Fibroblast of pulmonary artery (primary cell): ENCODE measurements at regions not wholly inside any gene's neighbourhood (a gene's known extent, or its start where the extent isn't known, plus 50 kb on each side); places are given as distances from the start of the nearest gene placed in this dataset.

Source experiments
- DNase-seq: peaks from one replicate; pipeline ENCODE4 v3.0.0-alpha.2; 2010; ENCODE audit warnings: low read depth
- H3K4me3 ChIP-seq: replicated peaks from 2 replicates; pipeline ENCODE4 v1.5.1; 2011; ENCODE audit warnings: low read depth, mild to moderate bottlenecking, control low read depth, low read length, moderate library complexity
- TF ChIP-seq, protein P1 (sequence below): IDR thresholded peaks from 2 replicates; pipeline ENCODE4 v1.5.1; 2011; ENCODE audit warnings: mild to moderate bottlenecking, control low read depth, low read length, inconsistent platforms; ENCODE audit errors: missing control alignments

DNA sequence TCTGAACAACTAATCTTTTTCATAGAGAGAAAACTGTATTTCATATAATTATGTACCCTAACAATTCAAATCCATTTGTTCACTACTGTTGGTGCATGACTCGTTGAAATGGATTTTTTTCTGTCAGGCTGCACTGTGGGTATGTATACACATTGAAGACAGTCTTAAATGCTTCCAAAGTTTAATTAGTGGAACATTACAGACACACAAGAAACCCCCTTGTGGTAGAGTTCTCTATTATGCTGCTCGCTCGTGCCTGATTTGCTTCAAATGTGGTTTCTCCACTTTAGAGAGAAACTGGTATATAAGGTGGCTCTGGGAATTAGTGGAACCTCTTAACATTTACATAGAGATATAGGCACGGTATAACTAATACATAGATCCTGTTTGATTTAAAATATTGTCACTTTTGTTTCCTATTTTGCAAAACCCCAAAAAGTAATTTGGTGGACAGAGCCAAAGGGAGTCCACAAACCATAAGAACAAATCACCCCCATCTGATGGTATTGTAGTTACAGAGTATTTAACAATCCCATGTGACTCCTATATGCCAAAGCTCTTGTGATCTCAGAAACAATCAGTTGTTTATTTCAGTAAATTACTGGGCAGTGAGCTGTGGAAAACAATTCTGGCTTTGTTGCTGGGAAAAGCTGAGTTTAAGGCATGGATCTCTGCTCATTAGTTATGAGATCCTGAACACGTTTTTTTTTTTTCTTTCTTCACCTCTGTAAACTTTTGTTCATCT, 159.5 kb downstream of the BRMS1L start:
- no peak for DNase-seq
- H3K4me3 ChIP-seq: no peak overlapping the region
- TF ChIP-seq, protein P1, sequence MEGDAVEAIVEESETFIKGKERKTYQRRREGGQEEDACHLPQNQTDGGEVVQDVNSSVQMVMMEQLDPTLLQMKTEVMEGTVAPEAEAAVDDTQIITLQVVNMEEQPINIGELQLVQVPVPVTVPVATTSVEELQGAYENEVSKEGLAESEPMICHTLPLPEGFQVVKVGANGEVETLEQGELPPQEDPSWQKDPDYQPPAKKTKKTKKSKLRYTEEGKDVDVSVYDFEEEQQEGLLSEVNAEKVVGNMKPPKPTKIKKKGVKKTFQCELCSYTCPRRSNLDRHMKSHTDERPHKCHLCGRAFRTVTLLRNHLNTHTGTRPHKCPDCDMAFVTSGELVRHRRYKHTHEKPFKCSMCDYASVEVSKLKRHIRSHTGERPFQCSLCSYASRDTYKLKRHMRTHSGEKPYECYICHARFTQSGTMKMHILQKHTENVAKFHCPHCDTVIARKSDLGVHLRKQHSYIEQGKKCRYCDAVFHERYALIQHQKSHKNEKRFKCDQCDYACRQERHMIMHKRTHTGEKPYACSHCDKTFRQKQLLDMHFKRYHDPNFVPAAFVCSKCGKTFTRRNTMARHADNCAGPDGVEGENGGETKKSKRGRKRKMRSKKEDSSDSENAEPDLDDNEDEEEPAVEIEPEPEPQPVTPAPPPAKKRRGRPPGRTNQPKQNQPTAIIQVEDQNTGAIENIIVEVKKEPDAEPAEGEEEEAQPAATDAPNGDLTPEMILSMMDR: no peak

DNA sequence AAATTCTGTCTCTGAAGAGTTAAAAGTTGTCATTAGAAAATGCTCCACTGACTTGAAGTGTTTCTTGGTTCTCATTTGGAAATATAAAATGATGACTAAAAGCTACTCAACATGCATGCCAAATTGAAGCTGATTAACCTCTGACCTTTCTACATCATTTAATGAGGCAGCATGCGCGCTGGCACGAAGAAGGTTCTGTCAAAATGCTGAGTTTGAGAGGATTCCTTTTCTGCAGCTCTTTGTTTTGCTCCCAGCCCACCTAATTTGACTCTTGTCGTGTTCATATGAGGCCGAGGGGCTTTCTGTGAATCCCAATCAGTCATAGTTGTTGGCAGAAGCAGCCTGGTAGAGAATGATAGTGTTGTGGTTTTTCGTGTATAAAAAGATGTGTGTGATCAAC, 153.4 kb downstream of the BRMS1L start:
- DNase-seq: no peak
- TF ChIP-seq, protein P1: no peak
- no peak overlapping the region for H3K4me3 ChIP-seq

DNA sequence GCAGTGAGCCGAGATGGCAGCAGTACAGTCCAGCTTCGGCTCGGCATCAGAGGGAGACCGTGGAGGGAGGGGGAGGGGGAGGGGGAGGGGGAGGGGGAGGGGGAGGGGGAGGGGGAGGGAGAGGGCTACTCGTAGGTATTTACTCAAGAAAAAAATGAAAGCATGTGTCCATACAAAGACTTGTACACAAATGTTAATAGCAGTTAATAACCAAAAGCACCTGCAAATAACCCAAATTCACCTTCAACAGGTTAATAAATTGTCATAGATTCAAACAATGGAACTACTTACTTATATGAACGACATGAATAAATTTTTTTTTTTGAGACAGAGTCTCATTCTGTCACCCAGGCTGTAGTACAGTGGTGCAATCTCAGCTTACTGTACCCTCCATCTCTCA, 152.4 kb downstream of the BRMS1L start:
- TF ChIP-seq, protein P1: no peak
- no peak for DNase-seq
- no peak overlapping the region for H3K4me3 ChIP-seq

DNA sequence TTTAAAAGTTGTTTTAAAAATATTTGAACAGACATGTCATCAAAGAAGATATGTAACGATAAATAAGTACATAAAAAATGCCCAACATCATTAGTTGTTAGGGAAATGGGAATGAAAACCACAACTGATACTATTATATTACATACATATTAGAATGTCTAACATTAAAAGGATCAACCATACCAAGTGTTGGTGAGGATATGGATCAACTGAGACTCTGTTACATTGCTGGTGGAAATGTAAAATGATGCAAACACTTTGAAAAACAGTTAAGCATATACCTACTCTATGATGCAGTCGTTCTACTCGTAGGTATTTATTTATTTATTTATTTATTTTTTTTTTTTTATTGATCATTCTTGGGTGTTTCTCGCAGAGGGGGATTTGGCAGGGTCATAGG, 149.7 kb downstream of the BRMS1L start:
- TF ChIP-seq, protein P1: no peak

DNA sequence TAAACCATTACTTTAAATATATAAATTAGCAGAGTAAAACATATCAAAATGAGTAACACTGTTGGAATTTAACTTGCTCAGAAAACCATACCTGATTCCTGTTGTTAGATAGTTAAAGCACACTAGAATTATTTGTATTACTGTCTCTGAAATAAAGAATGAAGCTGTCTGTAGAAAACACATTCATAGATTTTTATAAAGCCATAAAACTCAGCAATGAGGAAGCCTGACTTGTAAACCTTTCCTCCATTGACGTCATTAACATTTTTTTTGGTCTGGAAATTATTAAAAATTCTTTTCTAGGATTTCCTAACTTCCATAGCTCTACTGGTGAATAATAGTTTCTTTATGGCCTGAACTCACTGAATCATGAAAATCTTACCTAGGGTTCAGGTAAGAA, 147.6 kb downstream of the BRMS1L start:
- TF ChIP-seq, protein P1: no peak
- no peak for DNase-seq
- H3K4me3 ChIP-seq: no peak overlapping the region

More for the DNA sequence above, 149.7 kb downstream of the BRMS1L start:
- no peak for DNase-seq
- H3K4me3 ChIP-seq: no peak overlapping the region

DNA sequence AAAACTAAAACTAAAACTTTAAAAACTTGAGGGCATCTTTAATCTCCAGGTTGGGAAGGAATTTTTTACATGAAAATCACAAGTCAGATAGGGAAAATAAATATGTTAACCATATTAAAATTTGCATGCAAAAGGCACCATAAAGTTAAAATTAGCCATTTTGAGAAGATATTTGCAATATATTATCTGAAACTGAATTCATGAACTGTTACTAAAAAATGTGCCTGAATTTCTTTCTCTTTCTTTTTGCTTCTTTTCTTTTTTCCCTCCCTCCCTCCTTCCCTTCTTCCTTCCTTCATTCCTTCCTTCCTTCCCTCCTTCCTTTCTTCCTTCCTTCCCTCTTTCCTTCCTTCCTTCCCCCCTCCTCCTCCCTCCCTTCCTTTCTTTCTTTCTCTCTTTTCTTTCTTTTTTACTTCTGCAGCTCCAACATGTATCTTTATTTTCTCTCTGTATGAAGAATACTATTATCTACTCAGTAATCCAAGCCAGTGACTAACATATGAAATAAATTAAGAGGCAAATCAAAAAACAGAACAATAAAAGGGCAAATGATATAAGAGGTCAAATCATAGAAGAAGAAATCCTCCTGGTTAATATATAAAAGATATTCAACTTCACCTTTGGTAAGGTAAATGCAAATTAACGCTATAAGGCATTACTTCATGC, 146.0 kb downstream of the BRMS1L start:
- H3K4me3 ChIP-seq: no peak overlapping the region
- DNase-seq: no peak
- TF ChIP-seq, protein P1: no peak
